Transverse colon (tissue), 3 donors: ENCODE measurements at regions not wholly inside any gene's neighbourhood (a gene's known extent, or its start where the extent isn't known, plus 50 kb on each side); places are given as distances from the start of the nearest gene placed in this dataset.

ENCODE experiments used
- EP300 ChIP-seq: sonication (generic); formaldehyde crosslinking; IDR thresholded peaks from one replicate; pipeline ENCODE4 v1.6.1; 2017; ENCODE audit warnings: antibody characterized with exemption, low read depth
- POLR2A ChIP-seq: fragments of 450-650 bp; IDR thresholded peaks from one replicate; pipeline ENCODE4 v1.6.1; 2016; ENCODE audit warnings: antibody characterized with exemption, mild to moderate bottlenecking, moderate library complexity
- TF ChIP-seq, protein P1 (sequence below), 5 experiments: fragments of 200-600 bp in 3 of 5; fragments of 450-650 bp in 2 of 5; sonication (generic) in 3 of 5; IDR thresholded peaks; 1 replicate in 2 of 5; 2 replicates in 3 of 5; pipeline ENCODE4 v1.5.1; 2016 to 2017; ENCODE audit warnings: antibody characterized with exemption in 5 of 5, inconsistent platforms in 3 of 5, mild to moderate bottlenecking in 2 of 5, moderate library complexity in 1 of 5

DNA sequence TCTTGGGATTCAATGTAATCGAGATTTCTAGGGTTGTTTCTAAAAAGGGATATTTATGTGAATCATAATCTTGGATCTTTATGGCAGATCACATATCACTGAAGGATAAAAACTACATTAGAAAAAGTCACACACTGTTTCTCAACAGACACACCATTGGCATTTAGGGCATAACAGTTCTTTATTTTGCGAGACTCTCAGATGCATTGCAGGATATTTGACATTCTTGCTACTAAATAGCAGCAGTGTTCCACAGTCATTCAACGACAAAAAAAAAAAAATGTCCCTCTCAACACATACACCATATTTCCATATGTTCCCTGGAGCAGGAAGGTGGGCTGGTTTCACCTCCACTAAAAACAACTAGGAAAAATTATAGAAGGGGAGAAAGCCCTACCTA, 243.4 kb upstream of the PCDH18 start:
- TF ChIP-seq, protein P1, sequence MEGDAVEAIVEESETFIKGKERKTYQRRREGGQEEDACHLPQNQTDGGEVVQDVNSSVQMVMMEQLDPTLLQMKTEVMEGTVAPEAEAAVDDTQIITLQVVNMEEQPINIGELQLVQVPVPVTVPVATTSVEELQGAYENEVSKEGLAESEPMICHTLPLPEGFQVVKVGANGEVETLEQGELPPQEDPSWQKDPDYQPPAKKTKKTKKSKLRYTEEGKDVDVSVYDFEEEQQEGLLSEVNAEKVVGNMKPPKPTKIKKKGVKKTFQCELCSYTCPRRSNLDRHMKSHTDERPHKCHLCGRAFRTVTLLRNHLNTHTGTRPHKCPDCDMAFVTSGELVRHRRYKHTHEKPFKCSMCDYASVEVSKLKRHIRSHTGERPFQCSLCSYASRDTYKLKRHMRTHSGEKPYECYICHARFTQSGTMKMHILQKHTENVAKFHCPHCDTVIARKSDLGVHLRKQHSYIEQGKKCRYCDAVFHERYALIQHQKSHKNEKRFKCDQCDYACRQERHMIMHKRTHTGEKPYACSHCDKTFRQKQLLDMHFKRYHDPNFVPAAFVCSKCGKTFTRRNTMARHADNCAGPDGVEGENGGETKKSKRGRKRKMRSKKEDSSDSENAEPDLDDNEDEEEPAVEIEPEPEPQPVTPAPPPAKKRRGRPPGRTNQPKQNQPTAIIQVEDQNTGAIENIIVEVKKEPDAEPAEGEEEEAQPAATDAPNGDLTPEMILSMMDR (IDR thresholded peaks at IDR 0.05), result no peak
- no peak for TF ChIP-seq POLR2A
- TF ChIP-seq EP300, result no peak
